ENCODE measurements at regions not wholly inside any gene's neighbourhood (a gene's known extent, or its start where the extent isn't known, plus 50 kb on each side); places are given as distances from the start of the nearest gene placed in this dataset.

- no peak for DNase-seq
Observed at GRCh38 chr10:131014271-131014670, 297.2 kb downstream of the TCERG1L start.

GRCh38 chr10:131015271-131015670 lies 296.2 kb downstream of the TCERG1L start:
- no peak for DNase-seq

GRCh38 chr10:131016556-131016955 lies 295.0 kb downstream of the TCERG1L start:
- DNase-seq: no peak

- no peak for DNase-seq
Observed at GRCh38 chr10:131017566-131018285, 293.8 kb downstream of the TCERG1L start.

GRCh38 chr10:131018886-131019500 lies 292.5 kb downstream of the TCERG1L start:
- no peak for DNase-seq

- no peak for DNase-seq
Observed at GRCh38 chr10:131019696-131020095, 291.8 kb downstream of the TCERG1L start.

DNA sequence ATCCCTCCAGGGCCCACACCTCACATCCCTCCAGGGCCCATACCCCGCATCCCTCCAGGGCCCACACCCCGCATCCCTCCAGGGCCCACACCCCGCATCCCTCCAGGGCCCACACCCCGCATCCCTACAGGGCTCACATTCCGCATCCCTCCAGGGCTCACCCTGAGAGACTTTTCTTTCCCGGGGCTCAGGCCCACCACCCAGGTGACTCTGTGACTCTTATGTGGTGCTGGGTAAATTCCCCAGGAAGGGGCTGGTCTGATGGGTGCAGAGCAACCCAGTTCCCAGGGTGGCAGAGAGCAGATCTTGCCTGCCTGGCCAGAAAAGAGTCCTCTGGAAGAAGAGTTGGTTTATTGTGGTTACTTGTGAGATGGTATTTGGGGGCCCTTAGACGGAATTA lies 290.7 kb downstream of the TCERG1L start:
- DNase-seq: no peak

GRCh38 chr10:131021246-131021895 lies 290.1 kb downstream of the TCERG1L start:
- no peak for DNase-seq

DNA sequence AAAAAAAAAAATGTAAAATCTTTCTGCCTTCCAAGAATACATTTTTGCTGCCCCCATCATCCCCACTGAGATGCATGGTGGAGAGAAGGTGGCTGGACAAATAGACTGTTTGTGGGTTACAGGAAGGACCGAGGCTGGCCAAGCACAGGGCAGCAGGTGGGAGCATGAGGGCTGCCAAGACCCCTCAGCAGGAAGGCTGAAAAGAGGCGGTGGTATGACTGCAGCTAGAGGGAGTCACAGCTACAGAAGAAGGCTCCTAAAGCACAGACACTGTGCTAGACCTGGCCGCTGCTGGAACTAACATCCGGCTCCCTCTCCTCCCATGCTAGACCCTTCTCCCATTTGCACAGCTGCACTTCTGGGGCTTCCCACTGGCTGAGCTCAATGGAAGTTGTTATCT lies 289.6 kb downstream of the TCERG1L start:
- no peak for DNase-seq

- no peak for DNase-seq
Observed at GRCh38 chr10:131022369-131022768, 289.2 kb downstream of the TCERG1L start.

- no peak for DNase-seq
Observed at GRCh38 chr10:131022981-131023380, 288.5 kb downstream of the TCERG1L start.

GRCh38 chr10:131024259-131025131 lies 287.0 kb downstream of the TCERG1L start:
- no peak for DNase-seq

- no peak for DNase-seq
Observed at GRCh38 chr10:131025333-131025732, 286.2 kb downstream of the TCERG1L start.

GRCh38 chr10:131027256-131027655 lies 284.3 kb downstream of the TCERG1L start:
- DNase-seq: no peak

GRCh38 chr10:131031346-131031745 lies 280.2 kb downstream of the TCERG1L start:
- DNase-seq: no peak

DNA sequence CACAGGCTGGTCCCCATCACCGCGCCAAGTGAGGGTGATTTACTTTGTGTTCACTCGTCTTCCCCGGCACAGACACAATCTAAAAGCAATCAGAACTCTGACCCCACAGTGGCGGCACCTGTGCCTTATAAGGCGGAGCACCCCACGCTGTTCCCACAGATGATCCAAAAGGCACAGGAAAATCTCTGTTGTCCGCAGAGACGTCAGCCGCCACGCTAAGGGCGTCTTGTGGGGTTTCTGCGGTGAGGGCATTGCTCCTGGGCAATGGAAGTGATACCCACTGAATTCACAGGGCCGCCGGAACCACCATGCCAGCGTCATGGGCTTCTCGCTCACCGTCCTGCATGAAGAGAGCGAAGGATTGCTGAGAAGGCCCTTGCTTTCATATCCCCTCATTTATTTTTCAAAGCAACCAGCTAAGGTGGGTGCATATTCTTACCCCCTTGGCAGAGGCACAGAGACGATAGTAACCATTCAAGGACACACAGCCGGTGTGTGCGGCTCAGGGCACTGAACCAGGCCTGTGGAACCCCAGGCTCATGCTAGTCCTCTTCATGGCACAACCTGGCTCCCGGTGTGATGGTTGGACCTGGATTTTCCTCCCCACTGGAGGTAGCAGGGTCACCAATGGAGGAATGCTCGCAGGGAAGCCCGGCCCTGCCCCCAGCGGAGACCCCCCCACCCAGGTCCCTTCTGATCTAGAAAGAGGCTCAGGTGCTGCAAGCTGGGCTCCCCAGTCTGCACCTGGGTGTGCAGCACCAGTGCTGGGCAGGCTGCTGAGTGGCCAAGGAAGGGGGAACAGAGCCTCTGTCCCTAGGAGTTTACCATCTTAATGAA lies 279.0 kb downstream of the TCERG1L start:
- no peak for DNase-seq

DNA sequence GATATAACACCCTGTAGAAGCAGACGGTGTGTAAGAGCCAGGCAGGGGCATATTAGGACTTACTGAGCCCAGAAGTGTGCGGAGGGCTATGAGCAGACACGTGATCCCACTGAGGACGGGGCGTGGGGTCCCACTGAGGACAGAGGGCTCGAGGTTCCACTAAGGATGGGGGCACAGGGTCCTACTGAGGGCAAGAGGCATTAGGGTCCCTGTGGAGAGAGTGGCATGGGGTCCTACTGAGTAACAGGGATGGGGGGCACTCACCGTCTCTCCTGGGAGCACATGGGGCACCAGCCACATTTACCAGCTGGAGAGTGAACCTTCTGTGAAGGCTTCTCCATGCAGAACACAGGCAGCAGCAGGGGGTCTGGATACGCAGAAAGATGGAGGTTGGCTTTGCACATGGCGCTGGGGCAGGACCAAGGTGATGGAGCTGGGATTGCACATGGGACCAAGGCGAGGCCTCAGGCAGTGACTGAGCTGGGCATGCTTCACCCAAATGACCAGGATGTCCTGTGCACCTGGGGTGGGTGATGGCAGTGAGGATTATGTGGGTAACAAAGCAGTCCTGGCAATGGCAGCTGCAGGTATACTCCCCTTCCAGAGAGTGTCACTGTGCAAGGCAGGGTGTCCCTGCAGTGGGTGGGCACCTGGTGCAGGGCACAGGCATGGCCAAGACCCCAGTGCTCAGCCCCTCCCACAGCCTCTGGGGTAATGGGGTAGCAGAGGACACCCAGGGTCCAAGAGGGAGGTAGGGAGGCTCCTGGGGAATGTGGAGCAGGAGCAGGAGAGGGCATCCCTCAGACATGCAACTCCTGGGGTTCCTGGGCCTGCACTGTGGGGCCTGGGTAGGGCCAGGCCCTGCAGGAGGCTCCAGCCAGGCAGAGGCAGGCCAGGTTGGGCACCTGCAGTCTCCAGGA lies 278.1 kb downstream of the TCERG1L start:
- no peak for DNase-seq

DNA sequence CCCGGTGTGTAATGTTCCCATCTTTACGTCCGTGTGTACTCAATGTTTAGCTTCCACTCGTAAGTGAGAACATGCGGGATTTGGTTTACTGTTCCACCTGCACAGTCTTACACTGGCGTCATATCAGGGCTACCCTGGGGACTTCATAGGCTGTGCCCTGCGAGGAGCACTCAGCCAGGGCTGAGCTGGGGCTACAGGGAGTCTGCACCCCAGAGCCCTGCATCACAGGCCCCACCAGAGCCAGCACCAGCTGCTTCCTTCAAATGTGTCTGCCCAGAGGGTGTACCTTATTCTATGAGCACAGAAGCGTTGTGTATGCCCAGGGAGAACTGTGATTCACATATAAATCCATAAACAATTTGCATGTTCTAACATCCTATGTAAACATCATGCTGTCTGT lies 277.1 kb downstream of the TCERG1L start:
- DNase-seq: no peak

DNA sequence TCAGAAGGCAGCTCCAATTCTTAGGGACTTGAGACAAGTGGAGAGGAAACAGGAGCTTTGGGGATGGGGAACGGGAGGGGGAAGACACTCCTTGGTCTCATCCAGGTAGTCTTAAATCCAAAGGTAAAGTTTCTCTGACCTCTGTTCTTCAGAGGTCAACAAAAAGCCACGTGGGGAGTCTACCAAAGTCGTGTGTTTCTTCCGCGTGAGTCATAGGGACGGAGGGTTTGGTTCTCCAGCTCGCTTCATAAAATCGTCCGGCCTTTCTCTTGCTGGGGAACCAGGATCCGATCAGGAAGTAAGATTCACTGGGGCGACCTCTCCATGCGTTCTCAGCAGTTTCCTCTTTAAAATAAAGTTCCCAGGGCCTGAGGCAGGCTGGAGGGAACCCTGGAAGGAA lies 275.7 kb downstream of the TCERG1L start:
- no peak for DNase-seq

DNA sequence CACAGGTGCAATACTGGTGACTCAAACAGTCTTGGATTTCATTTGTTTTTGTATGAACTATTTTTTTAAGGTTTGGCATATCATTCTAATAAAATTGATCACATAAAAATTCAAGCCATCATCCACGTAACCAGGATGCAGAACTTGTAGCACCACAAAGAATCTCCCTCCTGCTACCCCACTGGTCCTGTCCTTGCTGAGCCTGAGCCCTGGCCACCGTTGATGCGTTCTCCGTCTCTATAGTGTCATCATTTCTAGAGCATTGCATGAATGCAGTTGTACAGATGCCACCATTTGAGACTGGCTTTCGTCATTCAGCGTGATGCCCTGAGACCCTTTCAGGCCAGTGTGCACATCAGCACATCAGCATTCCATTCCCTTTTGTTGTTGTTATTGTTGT lies 273.5 kb downstream of the TCERG1L start:
- DNase-seq: no peak

DNA sequence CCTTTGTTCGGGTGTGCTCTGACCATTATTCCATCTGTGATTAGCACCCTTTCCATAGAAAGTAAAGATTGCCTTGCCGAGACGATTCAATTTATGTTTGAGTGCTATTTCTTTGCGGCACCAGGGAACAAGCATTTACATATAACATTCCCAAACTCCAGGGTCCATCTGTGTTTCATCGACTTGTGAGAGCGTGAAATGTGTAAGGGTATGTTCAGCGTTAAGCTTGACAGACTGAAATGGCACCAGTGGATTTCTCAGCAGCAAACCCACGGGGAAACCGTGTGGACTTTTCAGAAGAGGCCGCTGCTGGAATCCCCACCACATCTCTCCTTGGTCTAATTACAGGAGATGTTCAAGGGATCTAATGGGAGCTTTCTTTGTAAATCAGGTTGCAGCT lies 270.5 kb downstream of the TCERG1L start:
- no peak for DNase-seq

Measured in NCI-H2171 (cell line).